ENCODE measurements at regions not wholly inside any gene's neighbourhood (a gene's known extent, or its start where the extent isn't known, plus 50 kb on each side); places are given as distances from the start of the nearest gene placed in this dataset.
A peak's percentile ranks its signal among the peaks of the same experiment; 100 is the strongest.
"Not testable (repeated sequence)": the region's sequence is repeated elsewhere in the genome, so short reads cannot be mapped to it uniquely, and the experiment has no call there.

DNA sequence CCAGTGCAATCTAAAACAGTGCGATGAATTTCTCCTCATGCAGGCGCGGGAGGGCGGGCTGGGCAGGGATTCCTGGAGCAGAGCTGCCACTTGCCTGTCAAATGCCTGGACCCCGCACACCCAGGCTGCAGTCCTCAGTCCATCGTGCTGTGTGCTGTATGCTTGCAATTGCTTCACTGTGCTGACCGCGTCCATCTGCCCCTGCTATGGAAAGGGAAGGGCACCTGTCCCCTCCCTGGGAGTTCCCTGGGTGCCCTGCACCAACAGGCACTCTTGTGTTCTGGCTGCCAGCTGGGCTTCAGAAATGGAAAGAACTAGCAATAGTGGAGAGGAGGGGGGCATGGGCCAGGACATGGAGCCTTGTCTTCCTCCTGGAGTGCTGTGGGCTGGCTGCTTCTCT is 185.4 kb upstream of the B3GAT1 start:
- DNase-seq (no peak), ATAC-seq (no peak)
- no peak overlapping the region for H3K4me3 Mint-ChIP-seq
- peaks cover 8% of the 10 kb centered on the region for H3K36me3 Mint-ChIP-seq (ENCODE audit: low read depth)
- no peaks in the 10 kb centered on the region for H3K4me1 Mint-ChIP-seq
- H3K27ac Mint-ChIP-seq = no peak overlapping the region
- no peaks in the 10 kb centered on the region for H3K9me3 ChIP-seq (ENCODE audit: control insufficient read depth, low read length, poor library complexity, severe bottlenecking)
- H3K27me3 Mint-ChIP-seq = peaks cover 44% of the 10 kb centered on the region

DNA sequence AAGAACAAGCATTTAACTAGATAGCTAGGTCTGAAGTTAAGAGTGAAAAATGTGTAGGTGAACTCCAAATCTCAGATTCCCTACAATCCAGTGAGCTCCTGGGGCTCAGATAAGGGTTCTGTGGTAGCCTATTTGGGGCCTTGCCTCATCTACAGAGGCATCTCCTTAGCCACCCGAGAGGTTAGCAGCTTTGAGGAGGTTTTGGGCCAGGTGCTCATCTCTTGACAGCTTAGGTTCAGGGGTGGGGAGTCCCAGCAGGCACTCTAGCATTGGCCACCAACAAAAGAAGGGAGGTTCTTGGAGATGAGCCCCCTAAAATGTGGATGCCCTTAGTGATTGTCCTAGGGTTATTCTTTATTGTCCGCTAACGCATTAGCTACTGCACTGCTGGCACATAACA is 184.4 kb upstream of the B3GAT1 start:
- ATAC-seq = no peak
- no peak for DNase-seq
- Mint-ChIP-seq H3K27me3 (peaks cover 35% of the 10 kb centered on the region), H3K36me3 (ENCODE audit: low read depth) (peaks cover 8% of the 10 kb centered on the region), H3K27ac (no peak overlapping the region), H3K4me1 (no peaks in the 10 kb centered on the region), H3K4me3 (no peak overlapping the region)
- no peaks in the 10 kb centered on the region for H3K9me3 ChIP-seq (ENCODE audit: control insufficient read depth, low read length, poor library complexity, severe bottlenecking)

- no peak for DNase-seq
- Mint-ChIP-seq H3K4me1 (no peaks in the 10 kb centered on the region), H3K27ac (no peak overlapping the region), H3K27me3 (peaks cover 34% of the 10 kb centered on the region), H3K4me3 (no peak overlapping the region), H3K36me3 (ENCODE audit: low read depth) (peaks cover 4% of the 10 kb centered on the region)
- H3K9me3 ChIP-seq (ENCODE audit: control insufficient read depth, low read length, poor library complexity, severe bottlenecking) = no peaks in the 10 kb centered on the region
- ATAC-seq = no peak
Measured at GRCh38 chr11:134592391-134592990, 180.4 kb upstream of the B3GAT1 start.

DNA sequence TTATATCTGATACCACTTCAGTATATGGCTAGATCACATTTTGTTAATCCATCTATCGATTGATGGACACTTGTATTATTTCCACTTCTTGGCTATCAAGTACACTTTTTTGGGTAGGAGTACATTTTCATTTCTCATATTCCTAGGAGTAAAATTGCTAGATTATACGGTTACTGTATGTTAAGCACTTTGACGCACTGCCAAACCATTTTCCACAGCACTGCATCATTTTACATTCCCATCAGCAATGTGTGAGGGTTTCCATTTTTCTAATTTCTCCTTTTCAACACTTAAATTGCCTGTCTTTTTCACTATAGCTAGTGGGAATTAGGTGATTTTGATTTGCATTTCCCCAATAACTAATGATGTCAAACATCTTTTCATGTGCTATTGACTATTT is 179.3 kb upstream of the B3GAT1 start:
- H3K27me3 Mint-ChIP-seq = peaks cover 44% of the 10 kb centered on the region
- H3K9me3 ChIP-seq (ENCODE audit: control insufficient read depth, low read length, poor library complexity, severe bottlenecking) = no peaks in the 10 kb centered on the region
- no peak overlapping the region for H3K4me3 Mint-ChIP-seq
- peaks cover 4% of the 10 kb centered on the region for H3K36me3 Mint-ChIP-seq (ENCODE audit: low read depth)
- ATAC-seq (no peak), DNase-seq (no peak)
- no peak overlapping the region for H3K27ac Mint-ChIP-seq
- no peaks in the 10 kb centered on the region for H3K4me1 Mint-ChIP-seq

DNA sequence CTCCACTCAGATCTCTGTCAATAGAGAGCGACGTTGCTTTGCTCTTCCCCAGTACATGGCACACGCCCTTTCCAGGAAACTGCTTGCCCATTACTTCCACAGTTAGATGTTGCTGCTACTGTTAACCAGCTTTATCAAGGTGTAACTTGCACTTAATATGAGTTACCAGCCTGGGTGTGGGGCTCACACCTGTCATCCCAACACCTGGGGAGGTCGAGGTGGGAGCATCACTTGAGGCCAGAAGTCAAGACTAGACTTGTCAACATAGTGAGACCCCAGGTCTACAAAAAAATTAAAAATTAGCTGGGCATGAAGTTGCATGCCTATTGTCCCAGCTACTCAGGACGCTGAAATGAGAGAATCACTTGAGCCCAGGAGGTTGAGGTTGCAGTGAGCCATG is 177.1 kb upstream of the B3GAT1 start:
- H3K9me3 ChIP-seq (ENCODE audit: control insufficient read depth, low read length, poor library complexity, severe bottlenecking) = no peaks in the 10 kb centered on the region
- no peak overlapping the region for H3K4me3 Mint-ChIP-seq
- no peaks in the 10 kb centered on the region for H3K36me3 Mint-ChIP-seq (ENCODE audit: low read depth)
- DNase-seq (no peak), ATAC-seq (no peak)
- H3K4me1 Mint-ChIP-seq = no peaks in the 10 kb centered on the region
- peaks cover 52% of the 10 kb centered on the region for H3K27me3 Mint-ChIP-seq
- H3K27ac Mint-ChIP-seq = no peak overlapping the region

DNA sequence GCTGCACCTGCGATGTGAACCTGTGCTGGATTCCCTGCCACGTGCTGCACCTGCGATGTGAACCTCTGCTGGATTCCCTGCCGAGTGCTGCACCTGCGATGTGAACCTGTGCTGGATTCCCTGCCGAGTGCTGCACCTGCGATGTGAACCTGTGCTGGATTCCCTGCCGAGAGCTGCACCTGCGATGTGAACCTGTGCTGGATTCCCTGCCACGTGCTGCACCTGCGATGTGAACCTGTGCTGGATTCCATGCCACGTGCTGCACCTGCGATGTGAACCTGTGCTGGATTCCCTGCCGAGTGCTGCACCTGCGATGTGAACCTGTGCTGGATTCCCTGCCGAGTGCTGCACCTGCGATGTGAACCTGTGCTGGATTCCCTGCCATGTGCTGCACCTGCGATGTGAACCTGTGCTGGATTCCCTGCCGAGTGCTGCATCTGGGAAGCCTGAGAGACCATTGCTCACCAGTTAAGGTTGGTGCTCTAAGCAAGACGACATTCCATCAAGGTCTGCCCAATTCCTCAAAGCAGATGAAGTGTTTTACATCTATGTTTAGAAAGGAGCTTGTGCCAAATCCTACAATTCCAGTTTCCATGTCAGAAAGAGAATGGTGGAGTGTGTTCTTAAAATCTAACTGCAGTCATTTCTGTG is 176.5 kb upstream of the B3GAT1 start:
- DNase-seq; H3K4me3 Mint-ChIP-seq; H3K4me1 Mint-ChIP-seq; H3K9me3 ChIP-seq (ENCODE audit: control insufficient read depth, low read length, poor library complexity, severe bottlenecking); ATAC-seq; H3K36me3 Mint-ChIP-seq (ENCODE audit: low read depth); H3K27ac Mint-ChIP-seq: not testable (repeated sequence)
- H3K27me3 Mint-ChIP-seq = peaks cover 52% of the 10 kb centered on the region

GRCh38 chr11:134587345-134587744 is 175.3 kb upstream of the B3GAT1 start:
- H3K9me3 ChIP-seq (ENCODE audit: control insufficient read depth, low read length, poor library complexity, severe bottlenecking) = no peaks in the 10 kb centered on the region
- peaks cover 62% of the 10 kb centered on the region for H3K27me3 Mint-ChIP-seq
- no peak for ATAC-seq
- DNase-seq = no peak
- H3K36me3 Mint-ChIP-seq (ENCODE audit: low read depth) = no peaks in the 10 kb centered on the region
- H3K4me3 Mint-ChIP-seq = no peak overlapping the region
- no peak overlapping the region for H3K27ac Mint-ChIP-seq
- peaks cover 5% of the 10 kb centered on the region for H3K4me1 Mint-ChIP-seq

GRCh38 chr11:134586726-134587125 is 174.7 kb upstream of the B3GAT1 start:
- no peaks in the 10 kb centered on the region for H3K36me3 Mint-ChIP-seq (ENCODE audit: low read depth)
- H3K4me3 Mint-ChIP-seq = no peak overlapping the region
- DNase-seq (no peak), ATAC-seq (no peak)
- H3K27ac Mint-ChIP-seq = no peak overlapping the region
- no peaks in the 10 kb centered on the region for H3K9me3 ChIP-seq (ENCODE audit: control insufficient read depth, low read length, poor library complexity, severe bottlenecking)
- H3K27me3 Mint-ChIP-seq = peaks cover 65% of the 10 kb centered on the region
- peaks cover 5% of the 10 kb centered on the region for H3K4me1 Mint-ChIP-seq

DNA sequence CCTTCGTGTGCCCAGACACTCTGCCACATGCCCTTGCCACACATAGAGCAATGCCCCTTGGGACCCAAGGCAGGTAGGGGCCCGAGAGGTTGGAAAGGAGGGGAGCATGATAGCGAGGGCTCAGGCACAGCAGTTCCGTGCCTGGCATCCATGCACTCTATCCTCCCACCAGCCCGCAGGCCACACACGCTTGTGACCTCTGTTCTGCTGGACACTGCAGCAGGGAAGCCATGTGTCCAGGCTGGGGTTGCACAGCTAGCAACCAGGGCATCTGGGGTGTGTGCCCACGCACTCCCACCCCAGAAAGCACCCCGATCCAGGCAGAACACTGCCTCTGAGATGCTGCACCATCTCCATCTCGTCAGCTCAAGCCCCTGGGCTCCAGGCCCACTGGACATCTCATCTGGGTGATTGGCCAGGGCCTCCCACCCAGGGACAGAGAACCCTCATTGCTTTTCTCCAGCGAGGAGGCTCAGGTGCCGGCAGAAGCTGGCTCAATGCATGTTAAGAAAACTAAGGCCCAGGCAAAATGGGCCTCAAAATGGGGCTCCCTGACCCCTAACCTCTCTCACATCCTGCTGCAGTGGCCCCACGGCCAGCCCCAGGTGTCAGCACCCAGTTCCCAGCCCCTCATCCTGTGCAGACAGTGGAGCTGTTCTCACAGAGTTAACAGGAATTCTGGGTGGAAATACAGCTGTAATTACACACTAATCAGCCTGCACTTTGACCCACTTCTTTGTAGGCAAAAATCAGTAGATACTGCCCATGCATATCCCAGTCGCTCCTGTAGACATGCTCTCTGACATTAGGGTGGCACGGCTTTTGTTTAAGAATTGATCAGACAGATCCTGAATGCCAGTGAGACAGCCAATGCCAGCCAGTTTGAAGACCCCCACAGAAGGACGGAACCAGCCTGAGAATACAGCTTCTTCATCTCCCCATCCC is 173.9 kb upstream of the B3GAT1 start:
- no peak overlapping the region for H3K27ac Mint-ChIP-seq
- DNase-seq = no peak

DNA sequence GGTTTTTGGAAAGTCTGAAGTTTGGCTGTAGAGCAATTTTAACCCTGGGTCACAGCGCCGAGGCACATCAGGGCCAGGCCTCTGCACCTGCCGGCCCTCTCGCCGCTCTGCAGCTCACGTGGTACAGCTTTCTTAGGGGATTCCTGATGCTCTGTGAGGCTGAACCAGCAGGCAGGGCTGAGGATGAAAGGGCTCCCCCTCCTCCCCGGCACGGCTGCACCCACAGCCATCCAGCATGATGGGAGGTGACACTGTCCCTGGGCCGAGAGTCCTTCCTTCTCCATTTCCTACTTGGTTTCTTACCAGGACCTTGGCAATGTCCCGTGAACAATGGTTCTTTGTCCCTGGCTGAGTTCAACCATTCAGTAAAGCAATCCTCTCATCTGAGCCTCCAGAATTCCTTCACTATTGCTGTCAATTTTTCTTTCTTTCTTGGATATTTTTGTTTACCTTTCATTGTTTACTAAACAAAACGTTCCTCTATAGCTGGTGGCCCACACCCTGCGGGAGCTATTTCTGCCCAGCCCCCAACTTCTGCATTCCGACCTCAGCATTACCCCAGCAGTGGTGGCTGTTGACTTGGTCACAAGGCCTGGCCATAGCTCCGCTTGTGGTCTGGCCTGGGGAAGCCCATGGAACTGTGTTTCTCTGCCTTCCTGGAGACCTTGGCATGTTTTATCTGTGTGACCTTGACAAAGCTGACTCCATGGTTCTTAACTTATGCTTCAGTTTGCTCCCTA is 172.8 kb upstream of the B3GAT1 start:
- Mint-ChIP-seq H3K4me3 (no peak overlapping the region), H3K36me3 (ENCODE audit: low read depth) (peaks cover 2% of the 10 kb centered on the region)
- no peak for DNase-seq

More for the DNA sequence above, 173.9 kb upstream of the B3GAT1 start:
- ATAC-seq = no peak
- H3K9me3 ChIP-seq (ENCODE audit: control insufficient read depth, low read length, poor library complexity, severe bottlenecking) = no peaks in the 10 kb centered on the region
- Mint-ChIP-seq H3K27me3 (peaks cover 69% of the 10 kb centered on the region), H3K36me3 (ENCODE audit: low read depth) (peaks cover 2% of the 10 kb centered on the region), H3K4me3 (no peak overlapping the region), H3K4me1 (peaks cover 5% of the 10 kb centered on the region)

GRCh38 chr11:134584001-134584561 is 172.0 kb upstream of the B3GAT1 start:
- H3K9me3 ChIP-seq (ENCODE audit: control insufficient read depth, low read length, poor library complexity, severe bottlenecking) = no peaks in the 10 kb centered on the region
- Mint-ChIP-seq H3K4me1 (peaks cover 5% of the 10 kb centered on the region), H3K27ac (no peak overlapping the region), H3K27me3 (peaks cover 76% of the 10 kb centered on the region), H3K36me3 (ENCODE audit: low read depth) (peaks cover 2% of the 10 kb centered on the region), H3K4me3 (no peak overlapping the region)
- no peak for DNase-seq
- no peak for ATAC-seq

More for the DNA sequence above, 172.8 kb upstream of the B3GAT1 start:
- H3K4me1 Mint-ChIP-seq = peaks cover 5% of the 10 kb centered on the region
- no peak overlapping the region for H3K27ac Mint-ChIP-seq
- ATAC-seq = no peak
- H3K27me3 Mint-ChIP-seq = peaks cover 76% of the 10 kb centered on the region
- H3K9me3 ChIP-seq (ENCODE audit: control insufficient read depth, low read length, poor library complexity, severe bottlenecking) = no peaks in the 10 kb centered on the region

DNA sequence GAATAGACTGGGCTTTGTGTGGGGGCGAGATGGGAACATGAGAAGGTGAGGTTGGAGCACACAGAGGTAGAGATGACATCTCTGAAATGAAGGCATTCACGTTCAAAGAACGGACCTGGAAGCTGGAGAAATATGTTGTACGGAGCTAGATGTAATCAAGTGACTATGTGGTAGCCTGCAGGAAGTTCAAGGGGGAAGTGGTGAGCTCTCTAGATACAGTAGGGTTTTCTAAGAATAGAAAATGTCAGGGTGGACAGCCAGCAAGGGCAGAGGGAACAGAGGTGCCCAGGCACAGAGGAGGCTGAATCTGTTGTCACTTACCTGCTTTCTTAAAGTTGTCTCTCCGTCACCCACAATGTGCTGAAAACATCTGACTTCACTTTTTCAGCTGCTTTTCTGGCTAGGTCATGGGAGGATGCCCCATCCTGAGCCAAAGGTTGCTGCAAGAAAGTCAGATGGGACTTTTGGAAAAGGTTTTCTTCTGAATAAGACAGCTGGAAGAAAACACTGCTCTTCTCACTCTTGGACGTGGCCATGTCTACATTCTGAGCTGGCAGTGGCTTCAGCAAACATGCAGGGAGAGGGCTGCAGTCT is 171.5 kb upstream of the B3GAT1 start:
- DNase-seq (no peak), ATAC-seq (peak; percentile 36)
- Mint-ChIP-seq H3K4me3 (peak overlapping the region; percentile 25), H3K27ac (peak overlapping the region; percentile 78), H3K27me3 (peaks cover 81% of the 10 kb centered on the region), H3K4me1 (peaks cover 5% of the 10 kb centered on the region), H3K36me3 (ENCODE audit: low read depth) (peaks cover 2% of the 10 kb centered on the region)
- no peaks in the 10 kb centered on the region for H3K9me3 ChIP-seq (ENCODE audit: control insufficient read depth, low read length, poor library complexity, severe bottlenecking)

Data from T-helper 17 cell (primary cell).